Endodermal cell (in vitro differentiated cells): ENCODE measurements at regions not wholly inside any gene's neighbourhood (a gene's known extent, or its start where the extent isn't known, plus 50 kb on each side); places are given as distances from the start of the nearest gene placed in this dataset.

Experiments
- DNase-seq: peaks from one replicate; pipeline ENCODE4 v3.0.0-alpha.2; 2017
- H3K27ac ChIP-seq: 2 replicates; pipeline ENCODE4 v1.5.1; 2013; ENCODE audit warnings: mild to moderate bottlenecking, low read depth, low read length, moderate library complexity
- H3K27me3 ChIP-seq: 2 replicates; pipeline ENCODE4 v1.6.1; 2013; ENCODE audit warnings: mild to moderate bottlenecking, low read length, moderate library complexity; ENCODE audit not compliant: insufficient read depth, control insufficient read depth, poor library complexity, severe bottlenecking
- H3K36me3 ChIP-seq: 2 replicates; pipeline ENCODE4 v1.7.0; 2013; ENCODE audit warnings: mild to moderate bottlenecking, low read length, moderate library complexity; ENCODE audit not compliant: control insufficient read depth, insufficient read depth
- H3K4me1 ChIP-seq: one replicate; pipeline ENCODE4 v1.7.0; 2013; ENCODE audit warnings: low read length; ENCODE audit not compliant: control insufficient read depth, insufficient read depth
- H3K4me3 ChIP-seq: 2 replicates; pipeline ENCODE4 v1.5.1; 2013; ENCODE audit warnings: mild to moderate bottlenecking, low read length, moderate library complexity
- H3K9ac ChIP-seq: 2 replicates; pipeline ENCODE4 v1.6.1; 2013; ENCODE audit warnings: mild to moderate bottlenecking, low read length, moderate library complexity; ENCODE audit not compliant: poor library complexity, severe bottlenecking; ENCODE audit errors: extremely low read depth
- H3K9me3 ChIP-seq: 2 replicates; pipeline ENCODE4 v1.6.1; 2013; ENCODE audit warnings: mild to moderate bottlenecking, low read length, moderate library complexity; ENCODE audit not compliant: control insufficient read depth
- H3K27ac Mint-ChIP-seq: 2 replicates; pipeline ENCODE4 v1.8.0; 2020; ENCODE audit warnings: mixed read lengths
- H3K27me3 Mint-ChIP-seq: 2 replicates; pipeline ENCODE4 v1.8.0; 2021; ENCODE audit warnings: mild to moderate bottlenecking, mixed read lengths; ENCODE audit not compliant: insufficient read depth
- H3K36me3 Mint-ChIP-seq: 2 replicates; pipeline ENCODE4 v1.8.0; 2020; ENCODE audit warnings: low read depth, mixed read lengths
- H3K4me1 Mint-ChIP-seq: 2 replicates; pipeline ENCODE4 v1.8.0; 2020; ENCODE audit warnings: mixed read lengths
- H3K4me3 Mint-ChIP-seq: 2 replicates; pipeline ENCODE4 v1.8.0; 2020; ENCODE audit warnings: mild to moderate bottlenecking, moderate library complexity, mixed read lengths
- H3K9me3 Mint-ChIP-seq: 2 replicates; pipeline ENCODE4 v1.8.0; 2020; ENCODE audit warnings: mild to moderate bottlenecking, mixed read lengths
- WGBS, 2 experiments: methylation state at CpG; one replicate each; pipeline versions ENCODE4 v1.1.5 to v1.1.7; 2013; ENCODE audit warnings: missing lambda C conversion rate in 2 of 2, mixed read lengths in 1 of 2; ENCODE audit not compliant: insufficient coverage in 1 of 2, insufficient read length in 1 of 2; 5-methylcytosine and 5-hydroxymethylcytosine counted together
- TF ChIP-seq, protein P1 (sequence below): fragments of 200-600 bp; sonication (generic); conservative IDR thresholded peaks from 2 replicates; pipeline ENCODE4 v1.5.0; 2021; ENCODE audit warnings: antibody characterized with exemption, mild to moderate bottlenecking

- Mint-ChIP-seq H3K27me3 (no peaks in the 10 kb centered on the region), H3K4me1 (no peaks in the 10 kb centered on the region), H3K27ac (no peak overlapping the region), H3K4me3 (no peak overlapping the region), H3K36me3 (peaks cover 5% of the 10 kb centered on the region), H3K9me3 (peaks cover 83% of the 10 kb centered on the region)
- peaks cover 11% of the 10 kb centered on the region for H3K9me3 ChIP-seq
- H3K36me3 ChIP-seq = no peaks in the 10 kb centered on the region
- whole genome bisulfite sequencing, 2 experiments = 81 to 83% methylated on average over 19 to 23 of the region's 23 CpGs
- H3K9ac ChIP-seq = no peak overlapping the region
- DNase-seq = no peak
- TF ChIP-seq, protein P1, sequence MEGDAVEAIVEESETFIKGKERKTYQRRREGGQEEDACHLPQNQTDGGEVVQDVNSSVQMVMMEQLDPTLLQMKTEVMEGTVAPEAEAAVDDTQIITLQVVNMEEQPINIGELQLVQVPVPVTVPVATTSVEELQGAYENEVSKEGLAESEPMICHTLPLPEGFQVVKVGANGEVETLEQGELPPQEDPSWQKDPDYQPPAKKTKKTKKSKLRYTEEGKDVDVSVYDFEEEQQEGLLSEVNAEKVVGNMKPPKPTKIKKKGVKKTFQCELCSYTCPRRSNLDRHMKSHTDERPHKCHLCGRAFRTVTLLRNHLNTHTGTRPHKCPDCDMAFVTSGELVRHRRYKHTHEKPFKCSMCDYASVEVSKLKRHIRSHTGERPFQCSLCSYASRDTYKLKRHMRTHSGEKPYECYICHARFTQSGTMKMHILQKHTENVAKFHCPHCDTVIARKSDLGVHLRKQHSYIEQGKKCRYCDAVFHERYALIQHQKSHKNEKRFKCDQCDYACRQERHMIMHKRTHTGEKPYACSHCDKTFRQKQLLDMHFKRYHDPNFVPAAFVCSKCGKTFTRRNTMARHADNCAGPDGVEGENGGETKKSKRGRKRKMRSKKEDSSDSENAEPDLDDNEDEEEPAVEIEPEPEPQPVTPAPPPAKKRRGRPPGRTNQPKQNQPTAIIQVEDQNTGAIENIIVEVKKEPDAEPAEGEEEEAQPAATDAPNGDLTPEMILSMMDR = no peak
- no peak overlapping the region for H3K4me3 ChIP-seq
- no peak overlapping the region for H3K27ac ChIP-seq
- H3K4me1 ChIP-seq = no peaks in the 10 kb centered on the region
- H3K27me3 ChIP-seq = no peaks in the 10 kb centered on the region
Observed at GRCh38 chr12:34348064-34348463, 325.8 kb downstream of the ALG10 start.

- Histone ChIP-seq H3K36me3 (no peaks in the 10 kb centered on the region), H3K9me3 (peaks cover 11% of the 10 kb centered on the region), H3K4me1 (no peaks in the 10 kb centered on the region), H3K9ac (no peak overlapping the region), H3K27me3 (no peaks in the 10 kb centered on the region), H3K27ac (no peak overlapping the region), H3K4me3 (no peak overlapping the region)
- TF ChIP-seq, protein P1 = no peak
- Mint-ChIP-seq H3K4me3 (no peak overlapping the region), H3K36me3 (peaks cover 5% of the 10 kb centered on the region), H3K4me1 (no peaks in the 10 kb centered on the region), H3K27ac (no peak overlapping the region), H3K27me3 (no peaks in the 10 kb centered on the region), H3K9me3 (peaks cover 86% of the 10 kb centered on the region)
- no peak for DNase-seq
- WGBS, 2 experiments = 79 to 100% methylated on average over 5 to 49 of the region's 50 CpGs
Observed at GRCh38 chr12:34348836-34349672, 326.8 kb downstream of the ALG10 start.

DNA sequence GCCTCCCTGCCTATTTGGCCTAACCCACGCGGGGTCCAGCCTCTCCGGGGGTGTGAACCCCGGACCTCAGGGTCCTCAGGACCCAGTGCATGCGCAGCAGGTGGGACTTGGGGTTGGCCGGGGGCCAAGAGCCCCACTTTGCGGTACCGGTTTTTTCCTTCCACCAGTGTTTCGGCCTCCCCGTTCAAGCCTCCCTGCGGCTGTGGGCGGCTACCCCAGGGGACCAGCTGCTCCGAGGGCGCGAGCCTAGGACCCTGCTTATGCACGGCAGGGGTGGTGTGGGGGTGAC lies 327.3 kb downstream of the ALG10 start:
- peaks cover 92% of the 10 kb centered on the region for H3K9me3 Mint-ChIP-seq
- Histone ChIP-seq H3K9me3 (peaks cover 11% of the 10 kb centered on the region), H3K27me3 (no peaks in the 10 kb centered on the region), H3K9ac (no peak overlapping the region), H3K4me3 (no peak overlapping the region), H3K36me3 (no peaks in the 10 kb centered on the region), H3K27ac (no peak overlapping the region), H3K4me1 (no peaks in the 10 kb centered on the region)
- WGBS, 2 experiments = 81 to 89% methylated on average over 13 to 16 of the region's 16 CpGs
- no peak overlapping the region for H3K27ac Mint-ChIP-seq
- H3K4me1 Mint-ChIP-seq = no peaks in the 10 kb centered on the region
- H3K36me3 Mint-ChIP-seq = peaks cover 5% of the 10 kb centered on the region
- DNase-seq = no peak
- no peaks in the 10 kb centered on the region for H3K27me3 Mint-ChIP-seq
- H3K4me3 Mint-ChIP-seq = no peak overlapping the region
- TF ChIP-seq, protein P1 = no peak
